ENCODE measurements at regions not wholly inside any gene's neighbourhood (a gene's known extent, or its start where the extent isn't known, plus 50 kb on each side); places are given as distances from the start of the nearest gene placed in this dataset.

- Histone ChIP-seq H3K4ac (replicated peaks; ENCODE audit: insufficient read length, low read depth, low read length) (no peak overlapping the region), H3K9ac (replicated peaks in 1 of 4; ENCODE audit: extremely low read depth in 1 of 4, low read depth in 3 of 4, low read length in 3 of 4) (no peak overlapping the region), H4K91ac (replicated peaks; ENCODE audit: insufficient read length, low read length) (no peak overlapping the region), H4K20me1 (replicated peaks in 1 of 2; ENCODE audit: control insufficient read depth in 1 of 2, insufficient read depth in 2 of 2, low read length in 2 of 2) (no peaks in the 10 kb centered on the region), H2BK120ac (replicated peaks; ENCODE audit: low read depth, low read length) (no peak overlapping the region), H2BK12ac (ENCODE audit: low read depth, low read length) (no peak overlapping the region), H3K18ac (ENCODE audit: extremely low read depth, low read length) (no peak overlapping the region), H2BK15ac (ENCODE audit: low read length) (no peak overlapping the region), H3K27ac (ENCODE audit: low read depth, low read length) (no peak overlapping the region), H3K36me3 (ENCODE audit: control insufficient read depth in 2 of 4, insufficient read depth in 4 of 4, low read length in 3 of 4) (no peaks in the 10 kb centered on the region), H3K9me3 (ENCODE audit: insufficient read depth in 2 of 2, low read depth in 1 of 2, low read length in 1 of 2) (no peaks in the 10 kb centered on the region), H3K56ac (replicated peaks; ENCODE audit: insufficient read length, low read depth, low read length) (no peak overlapping the region), H4K8ac (ENCODE audit: extremely low read depth, insufficient read depth, low read length) (no peak overlapping the region), H3K14ac (ENCODE audit: insufficient read length) (no peak overlapping the region), H3K79me1 (ENCODE audit: low read depth, low read length) (no peaks in the 10 kb centered on the region), H2BK5ac (ENCODE audit: low read depth, low read length) (no peak overlapping the region), H3K4me2 (ENCODE audit: insufficient read depth in 1 of 2, low read depth in 2 of 2, low read length in 2 of 2) (no peak overlapping the region), H3K23me2 (ENCODE audit: low read depth, low read length) (no peaks in the 10 kb centered on the region), H3K4me3 (ENCODE audit: extremely low read depth in 1 of 4, insufficient read depth in 2 of 4, low read depth in 3 of 4, low read length in 4 of 4) (peak overlapping the region in 1 of 4 experiments; percentile 40; a peak in 1 of 8 replicates), H3K4me1 (replicated peaks in 1 of 4; ENCODE audit: control insufficient read depth in 3 of 4, insufficient read depth in 4 of 4, low read length in 3 of 4) (no peaks in the 10 kb centered on the region), H2AK5ac (ENCODE audit: low read depth, low read length) (no peak overlapping the region), H3K27me3 (replicated peaks in 1 of 4; ENCODE audit: control insufficient read depth in 3 of 4, extremely low read depth in 1 of 4, insufficient read depth in 3 of 4, low read length in 3 of 4) (no peaks in the 10 kb centered on the region), H3K79me2 (ENCODE audit: control insufficient read depth in 1 of 2, insufficient read depth in 2 of 2, low read length in 2 of 2) (no peaks in the 10 kb centered on the region), H3K23ac (ENCODE audit: insufficient read length) (no peak overlapping the region), H2AFZ (ENCODE audit: low read length) (no peak overlapping the region), H4K5ac (ENCODE audit: insufficient read length, low read depth, low read length) (no peak overlapping the region), H2BK20ac (ENCODE audit: low read length) (no peak overlapping the region)
- FAIRE-seq (no peak), DNase-seq (ENCODE audit: low read depth in 1 of 2, low spot score in 2 of 2) (no peak)
- CTCF ChIA-PET (ENCODE audit: partially characterized antibody), result interaction anchor here (0.6 to 5.3 kb wide), 22 partner anchors 9 to 476 kb away, joined by 3 to 38 read pairs (median 5); partner anchors contain the start of gene CCDC83
- 67% methylated on average over 1 of the region's 1 CpG; no CpG with 5 or more reads in 1 of the 2 experiments for WGBS, 2 experiments (ENCODE audit: extremely low coverage in 1 of 2, insufficient coverage in 1 of 2, insufficient read length in 1 of 2, insufficient replicate concordance in 2 of 2, low coverage in 1 of 2, low lambda C conversion rate in 2 of 2, missing lambda C conversion rate in 1 of 2)
- TF ChIP-seq ATF3 (IDR thresholded peaks at IDR 0.05; ENCODE audit: insufficient read depth, low read depth, low read length) (no peak), RBBP5 (IDR thresholded peaks at IDR 0.05; ENCODE audit: borderline replicate concordance, low read depth, low read length) (no peak), RFX5 (IDR thresholded peaks at IDR 0.05; ENCODE audit: borderline replicate concordance, low read depth, low read length) (no peak), KDM4A (IDR thresholded peaks at IDR 0.05; ENCODE audit: low read depth, low read length, severe bottlenecking) (no peak)
- POLR2A ChIA-PET (ENCODE audit: partially characterized antibody), result no interaction called here
Measured at GRCh38 chr11:86192519-86193257, 51.9 kb upstream of the EED start.
